ENCODE measurements at regions not wholly inside any gene's neighbourhood (a gene's known extent, or its start where the extent isn't known, plus 50 kb on each side); places are given as distances from the start of the nearest gene placed in this dataset.

DNA sequence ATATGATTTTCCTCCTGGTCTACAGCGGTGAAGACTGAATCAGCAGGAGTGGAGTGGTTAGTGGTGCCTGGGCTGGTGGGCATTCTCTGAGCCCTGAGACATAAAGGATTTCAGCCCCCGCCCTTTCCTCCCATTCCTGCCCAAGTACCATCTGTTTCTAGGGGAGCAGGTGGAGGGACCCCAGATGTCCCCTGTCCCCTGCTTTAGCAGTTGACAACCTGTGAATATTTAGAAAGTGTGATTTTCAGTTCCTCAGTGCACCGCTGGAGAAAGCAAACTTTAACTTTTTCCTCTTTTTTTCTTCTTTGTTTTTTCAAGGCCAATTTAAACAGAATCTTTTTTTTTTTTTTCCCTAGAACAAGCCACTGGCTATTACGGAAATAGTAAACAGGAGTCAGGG, 163.8 kb upstream of the MYL2 start:
- TF ChIP-seq, protein P1, sequence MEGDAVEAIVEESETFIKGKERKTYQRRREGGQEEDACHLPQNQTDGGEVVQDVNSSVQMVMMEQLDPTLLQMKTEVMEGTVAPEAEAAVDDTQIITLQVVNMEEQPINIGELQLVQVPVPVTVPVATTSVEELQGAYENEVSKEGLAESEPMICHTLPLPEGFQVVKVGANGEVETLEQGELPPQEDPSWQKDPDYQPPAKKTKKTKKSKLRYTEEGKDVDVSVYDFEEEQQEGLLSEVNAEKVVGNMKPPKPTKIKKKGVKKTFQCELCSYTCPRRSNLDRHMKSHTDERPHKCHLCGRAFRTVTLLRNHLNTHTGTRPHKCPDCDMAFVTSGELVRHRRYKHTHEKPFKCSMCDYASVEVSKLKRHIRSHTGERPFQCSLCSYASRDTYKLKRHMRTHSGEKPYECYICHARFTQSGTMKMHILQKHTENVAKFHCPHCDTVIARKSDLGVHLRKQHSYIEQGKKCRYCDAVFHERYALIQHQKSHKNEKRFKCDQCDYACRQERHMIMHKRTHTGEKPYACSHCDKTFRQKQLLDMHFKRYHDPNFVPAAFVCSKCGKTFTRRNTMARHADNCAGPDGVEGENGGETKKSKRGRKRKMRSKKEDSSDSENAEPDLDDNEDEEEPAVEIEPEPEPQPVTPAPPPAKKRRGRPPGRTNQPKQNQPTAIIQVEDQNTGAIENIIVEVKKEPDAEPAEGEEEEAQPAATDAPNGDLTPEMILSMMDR (IDR thresholded peaks at IDR 0.05; ENCODE audit: low read length) = no peak
- TF ChIP-seq EZH2 (optimal IDR thresholded peaks at IDR 0.05; ENCODE audit: low read depth, low read length) (no peak), EZH2phosphoT487 (IDR thresholded peaks at IDR 0.05; ENCODE audit: low read length) (no peak)

Measured in MM.1S (cell line).